Astrocyte (in vitro differentiated cells and primary cell): ENCODE measurements at regions not wholly inside any gene's neighbourhood (a gene's known extent, or its start where the extent isn't known, plus 50 kb on each side); places are given as distances from the start of the nearest gene placed in this dataset.

ENCODE experiments used
- DNase-seq: peaks from one replicate; pipeline ENCODE4 v3.0.0-alpha.2; 2010; ENCODE audit warnings: low read depth
- FAIRE-seq: peaks from 2 replicates; lab custom pipeline; 2011; peaks lifted over from hg19 to GRCh38; lab: Jason Lieb, UNC
- H2AFZ ChIP-seq: 2 replicates; pipeline ENCODE4 v1.6.0; 2012; ENCODE audit warnings: low read depth, low read length, inconsistent platforms
- H3K27ac ChIP-seq: 2 replicates; pipeline ENCODE4 v1.5.1; 2011; ENCODE audit warnings: low read depth, low read length, inconsistent platforms
- H3K27me3 ChIP-seq: 2 replicates; pipeline ENCODE4 v1.6.0; 2011; ENCODE audit warnings: low read length, inconsistent platforms; ENCODE audit not compliant: insufficient read depth
- H3K36me3 ChIP-seq: 2 replicates; pipeline ENCODE4 v1.5.1; 2011; ENCODE audit warnings: low read length, inconsistent platforms; ENCODE audit not compliant: insufficient read depth
- H3K4me1 ChIP-seq: 2 replicates; pipeline ENCODE4 v1.5.1; 2011; ENCODE audit warnings: low read length, inconsistent platforms; ENCODE audit not compliant: insufficient read depth
- H3K4me2 ChIP-seq: 2 replicates; pipeline ENCODE4 v1.6.0; 2012; ENCODE audit warnings: low read length, inconsistent platforms
- H3K4me3 ChIP-seq: 2 replicates; pipeline ENCODE4 v1.5.1; 2011; ENCODE audit warnings: low read depth, mild to moderate bottlenecking, low read length, inconsistent platforms; ENCODE audit not compliant: insufficient read depth
- H3K79me2 ChIP-seq: 2 replicates; pipeline ENCODE4 v1.6.0; 2012; ENCODE audit warnings: mild to moderate bottlenecking, low read length, inconsistent platforms; ENCODE audit not compliant: insufficient read depth
- H3K9ac ChIP-seq: 2 replicates; pipeline ENCODE4 v1.6.0; 2012; ENCODE audit warnings: mild to moderate bottlenecking, low read length, inconsistent platforms
- H3K9me3 ChIP-seq: 2 replicates; pipeline ENCODE4 v1.5.1; 2012; ENCODE audit warnings: low read depth, mild to moderate bottlenecking, low read length, inconsistent platforms; ENCODE audit not compliant: insufficient read depth
- H4K20me1 ChIP-seq: 2 replicates; pipeline ENCODE4 v1.6.0; 2012; ENCODE audit warnings: low read length, inconsistent platforms; ENCODE audit not compliant: insufficient read depth
- H3K27ac Mint-ChIP-seq: one replicate; pipeline ENCODE4 v1.8.0; 2021; ENCODE audit warnings: mild to moderate bottlenecking, mixed read lengths; ENCODE audit not compliant: unreplicated experiment
- H3K27me3 Mint-ChIP-seq: one replicate; pipeline ENCODE4 v1.8.0; 2021; ENCODE audit warnings: low read depth, mixed read lengths; ENCODE audit not compliant: unreplicated experiment
- H3K36me3 Mint-ChIP-seq: one replicate; pipeline ENCODE4 v1.8.0; 2021; ENCODE audit warnings: low read depth, mixed read lengths; ENCODE audit not compliant: unreplicated experiment
- H3K4me1 Mint-ChIP-seq: one replicate; pipeline ENCODE4 v1.8.0; 2021; ENCODE audit warnings: low read depth, mixed read lengths; ENCODE audit not compliant: unreplicated experiment
- H3K4me3 Mint-ChIP-seq: one replicate; pipeline ENCODE4 v1.8.0; 2021; ENCODE audit warnings: mild to moderate bottlenecking, moderate library complexity, mixed read lengths; ENCODE audit not compliant: unreplicated experiment
- H3K9me3 Mint-ChIP-seq: one replicate; pipeline ENCODE4 v1.8.0; 2021; ENCODE audit warnings: mild to moderate bottlenecking, mixed read lengths; ENCODE audit not compliant: unreplicated experiment
- EZH2 ChIP-seq: IDR thresholded peaks from 2 replicates; pipeline ENCODE4 v1.6.1; 2012; ENCODE audit warnings: mild to moderate bottlenecking, low read length, inconsistent platforms; ENCODE audit not compliant: insufficient read depth
- TF ChIP-seq, protein P1 (sequence below): IDR thresholded peaks from 2 replicates; pipeline ENCODE4 v1.5.1; 2011; ENCODE audit warnings: low read depth, mild to moderate bottlenecking, inconsistent platforms, low read length, moderate library complexity; ENCODE audit not compliant: insufficient read depth

DNA sequence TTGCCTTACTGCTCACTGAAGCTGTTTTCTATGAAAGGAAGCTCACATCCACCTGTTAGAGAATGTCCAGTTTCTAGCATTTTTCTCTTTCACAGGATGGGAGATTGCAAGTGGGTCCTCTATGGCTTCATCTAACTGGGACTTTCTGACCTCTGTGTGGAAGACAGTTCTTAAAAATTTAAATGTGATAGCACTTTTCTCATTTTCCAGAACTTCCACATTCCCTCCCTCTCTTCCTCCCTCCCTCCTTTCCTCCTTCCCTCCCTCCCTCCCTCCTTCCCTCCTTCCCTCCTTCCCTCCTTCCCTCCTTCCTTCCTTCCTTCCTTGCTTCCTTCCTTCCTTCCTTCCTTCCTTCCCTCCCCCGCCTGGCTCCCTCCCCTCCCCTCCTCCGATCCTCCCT, 291.1 kb downstream of the DOK5 start:
- Histone ChIP-seq H3K79me2 (no peaks in the 10 kb centered on the region), H3K4me3 (no peak overlapping the region), H3K4me1 (no peaks in the 10 kb centered on the region), H3K36me3 (no peaks in the 10 kb centered on the region), H3K9ac (no peak overlapping the region), H4K20me1 (no peaks in the 10 kb centered on the region), H3K27ac (no peak overlapping the region), H3K27me3 (no peaks in the 10 kb centered on the region), H2AFZ (no peak overlapping the region), H3K9me3 (peaks cover 3% of the 10 kb centered on the region), H3K4me2 (no peak overlapping the region)
- H3K4me3 Mint-ChIP-seq = no peak overlapping the region
- H3K36me3 Mint-ChIP-seq = no peaks in the 10 kb centered on the region
- H3K27me3 Mint-ChIP-seq = no peaks in the 10 kb centered on the region
- FAIRE-seq (no peak), DNase-seq (no peak)
- TF ChIP-seq, protein P1, sequence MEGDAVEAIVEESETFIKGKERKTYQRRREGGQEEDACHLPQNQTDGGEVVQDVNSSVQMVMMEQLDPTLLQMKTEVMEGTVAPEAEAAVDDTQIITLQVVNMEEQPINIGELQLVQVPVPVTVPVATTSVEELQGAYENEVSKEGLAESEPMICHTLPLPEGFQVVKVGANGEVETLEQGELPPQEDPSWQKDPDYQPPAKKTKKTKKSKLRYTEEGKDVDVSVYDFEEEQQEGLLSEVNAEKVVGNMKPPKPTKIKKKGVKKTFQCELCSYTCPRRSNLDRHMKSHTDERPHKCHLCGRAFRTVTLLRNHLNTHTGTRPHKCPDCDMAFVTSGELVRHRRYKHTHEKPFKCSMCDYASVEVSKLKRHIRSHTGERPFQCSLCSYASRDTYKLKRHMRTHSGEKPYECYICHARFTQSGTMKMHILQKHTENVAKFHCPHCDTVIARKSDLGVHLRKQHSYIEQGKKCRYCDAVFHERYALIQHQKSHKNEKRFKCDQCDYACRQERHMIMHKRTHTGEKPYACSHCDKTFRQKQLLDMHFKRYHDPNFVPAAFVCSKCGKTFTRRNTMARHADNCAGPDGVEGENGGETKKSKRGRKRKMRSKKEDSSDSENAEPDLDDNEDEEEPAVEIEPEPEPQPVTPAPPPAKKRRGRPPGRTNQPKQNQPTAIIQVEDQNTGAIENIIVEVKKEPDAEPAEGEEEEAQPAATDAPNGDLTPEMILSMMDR = no peak
- no peak for TF ChIP-seq EZH2
- H3K27ac Mint-ChIP-seq = no peak overlapping the region
- H3K9me3 Mint-ChIP-seq = peaks cover 1% of the 10 kb centered on the region
- no peaks in the 10 kb centered on the region for H3K4me1 Mint-ChIP-seq

DNA sequence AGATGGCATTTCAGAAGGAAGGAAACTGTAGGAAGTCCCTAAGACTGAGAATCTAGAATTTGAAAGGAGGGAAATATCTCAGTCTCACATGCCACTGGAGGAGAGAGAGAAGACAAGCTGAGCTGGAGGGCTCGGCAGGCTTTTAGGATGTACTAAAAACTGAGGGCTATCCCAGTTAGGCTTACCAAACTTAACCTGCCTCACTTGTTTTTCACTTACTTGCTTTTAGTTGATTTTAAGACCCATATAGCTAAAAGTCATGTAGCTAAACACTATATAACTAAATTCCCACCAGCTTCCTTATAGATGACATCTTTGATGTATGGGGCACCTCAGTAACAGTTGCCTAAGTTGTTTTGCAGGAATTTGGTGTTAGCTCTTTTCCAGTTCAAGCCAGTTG, 288.0 kb downstream of the DOK5 start:
- H3K4me1 Mint-ChIP-seq = no peaks in the 10 kb centered on the region
- TF ChIP-seq EZH2 = no peak
- TF ChIP-seq, protein P1 = no peak
- H3K9me3 ChIP-seq = no peaks in the 10 kb centered on the region
- no peak overlapping the region for H2AFZ ChIP-seq
- H3K4me3 ChIP-seq = no peak overlapping the region
- no peaks in the 10 kb centered on the region for H3K4me1 ChIP-seq
- no peak overlapping the region for H3K27ac Mint-ChIP-seq
- H3K4me3 Mint-ChIP-seq = no peak overlapping the region
- no peak overlapping the region for H3K9ac ChIP-seq
- H3K9me3 Mint-ChIP-seq = peaks cover 6% of the 10 kb centered on the region
- H3K36me3 ChIP-seq = no peaks in the 10 kb centered on the region
- no peaks in the 10 kb centered on the region for H3K36me3 Mint-ChIP-seq
- no peaks in the 10 kb centered on the region for H3K79me2 ChIP-seq
- H3K27ac ChIP-seq = no peak overlapping the region
- no peak overlapping the region for H3K4me2 ChIP-seq
- DNase-seq (no peak), FAIRE-seq (no peak)
- no peaks in the 10 kb centered on the region for H3K27me3 ChIP-seq
- no peaks in the 10 kb centered on the region for H4K20me1 ChIP-seq
- no peaks in the 10 kb centered on the region for H3K27me3 Mint-ChIP-seq

DNA sequence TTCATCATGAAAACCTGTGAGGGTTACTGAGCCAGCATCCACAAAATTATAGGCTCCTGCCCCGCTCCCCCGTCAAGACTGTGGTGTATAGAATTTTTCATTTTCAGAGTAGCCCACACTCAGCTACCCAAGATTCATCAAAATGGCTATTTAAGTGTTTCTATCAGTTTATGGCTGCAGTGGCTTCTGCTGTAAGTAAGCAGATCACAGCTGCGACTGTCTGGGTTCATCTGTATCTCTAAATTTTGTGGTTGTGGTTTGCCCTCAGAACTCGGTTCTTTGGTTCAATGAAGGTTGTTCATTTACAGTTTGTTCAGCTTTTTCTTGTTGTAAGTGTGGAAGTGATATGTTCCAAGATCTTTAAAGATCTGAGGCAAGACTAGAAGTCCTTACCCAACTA, 284.2 kb downstream of the DOK5 start:
- H3K27me3 Mint-ChIP-seq = no peaks in the 10 kb centered on the region
- Histone ChIP-seq H3K27me3 (no peaks in the 10 kb centered on the region), H3K79me2 (no peaks in the 10 kb centered on the region), H3K9ac (no peak overlapping the region), H3K27ac (no peak overlapping the region), H3K4me3 (no peak overlapping the region), H3K4me1 (no peaks in the 10 kb centered on the region), H3K9me3 (no peaks in the 10 kb centered on the region), H3K4me2 (no peak overlapping the region), H4K20me1 (no peaks in the 10 kb centered on the region), H3K36me3 (no peaks in the 10 kb centered on the region), H2AFZ (no peak overlapping the region)
- no peak overlapping the region for H3K4me3 Mint-ChIP-seq
- DNase-seq (no peak), FAIRE-seq (no peak)
- peaks cover 8% of the 10 kb centered on the region for H3K9me3 Mint-ChIP-seq
- H3K4me1 Mint-ChIP-seq = no peaks in the 10 kb centered on the region
- no peak overlapping the region for H3K27ac Mint-ChIP-seq
- H3K36me3 Mint-ChIP-seq = no peaks in the 10 kb centered on the region
- TF ChIP-seq, protein P1 = no peak
- no peak for TF ChIP-seq EZH2
